Suprapubic skin (tissue), 4 donors: ENCODE measurements at regions not wholly inside any gene's neighbourhood (a gene's known extent, or its start where the extent isn't known, plus 50 kb on each side); places are given as distances from the start of the nearest gene placed in this dataset.

Experiments used
- EP300 ChIP-seq: sonication (generic); formaldehyde crosslinking; IDR thresholded peaks from one replicate; pipeline ENCODE4 v1.6.1; 2017; ENCODE audit warnings: antibody characterized with exemption
- POLR2A ChIP-seq, 2 donors: fragments of 450-650 bp; IDR thresholded peaks; one replicate each; pipeline ENCODE4 v1.6.1; 2017; ENCODE audit warnings: antibody characterized with exemption in 2 of 2, mild to moderate bottlenecking in 2 of 2, moderate library complexity in 2 of 2
- POLR2AphosphoS5 ChIP-seq, 3 donors: sonication (generic); formaldehyde crosslinking; IDR thresholded peaks; one replicate each; pipeline ENCODE4 v1.6.1; 2017; ENCODE audit warnings: antibody characterized with exemption in 3 of 3
- TF ChIP-seq, protein P1 (sequence below), 2 donors: fragments of 200-600 bp in 1 of 2; fragments of 450-650 bp in 1 of 2; sonication (generic) in 1 of 2; IDR thresholded peaks; one replicate each; pipeline ENCODE4 v1.5.1; 2016 to 2019; ENCODE audit warnings: antibody characterized with exemption in 2 of 2, mild to moderate bottlenecking in 1 of 2, moderate library complexity in 1 of 2

DNA sequence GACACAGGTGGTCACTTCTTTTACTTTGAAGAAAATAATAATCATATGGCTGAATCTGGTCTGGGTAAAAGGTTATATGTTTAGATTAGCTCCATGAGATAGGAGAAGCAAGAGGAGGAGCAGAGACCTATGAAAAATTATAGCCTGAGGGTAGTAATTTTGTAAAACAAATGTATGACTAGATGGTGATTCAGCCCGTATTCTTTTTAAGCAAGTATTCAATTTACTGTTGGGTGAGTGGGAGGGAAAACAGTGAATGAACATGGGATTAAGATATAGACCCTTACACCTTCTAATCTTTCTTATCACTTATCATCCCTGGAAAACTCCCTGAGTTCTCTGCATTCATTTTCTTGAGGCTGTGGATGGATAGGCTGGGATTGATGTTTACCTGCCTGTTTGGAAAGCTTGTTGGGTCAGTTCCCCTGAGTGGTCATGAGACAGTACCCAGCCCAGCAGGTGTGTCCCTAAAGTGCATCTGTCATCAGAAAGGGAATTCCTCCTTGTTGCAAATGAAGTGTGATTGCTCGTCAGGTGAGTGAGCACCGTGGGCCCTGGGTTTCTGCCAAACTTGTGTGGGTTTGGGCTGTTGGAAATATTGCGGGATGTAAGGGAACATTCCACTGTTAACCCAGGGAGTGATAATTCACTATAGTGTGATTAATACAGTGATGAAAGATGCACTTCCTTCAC lies 101.2 kb upstream of the GDNF start:
- TF ChIP-seq, protein P1, sequence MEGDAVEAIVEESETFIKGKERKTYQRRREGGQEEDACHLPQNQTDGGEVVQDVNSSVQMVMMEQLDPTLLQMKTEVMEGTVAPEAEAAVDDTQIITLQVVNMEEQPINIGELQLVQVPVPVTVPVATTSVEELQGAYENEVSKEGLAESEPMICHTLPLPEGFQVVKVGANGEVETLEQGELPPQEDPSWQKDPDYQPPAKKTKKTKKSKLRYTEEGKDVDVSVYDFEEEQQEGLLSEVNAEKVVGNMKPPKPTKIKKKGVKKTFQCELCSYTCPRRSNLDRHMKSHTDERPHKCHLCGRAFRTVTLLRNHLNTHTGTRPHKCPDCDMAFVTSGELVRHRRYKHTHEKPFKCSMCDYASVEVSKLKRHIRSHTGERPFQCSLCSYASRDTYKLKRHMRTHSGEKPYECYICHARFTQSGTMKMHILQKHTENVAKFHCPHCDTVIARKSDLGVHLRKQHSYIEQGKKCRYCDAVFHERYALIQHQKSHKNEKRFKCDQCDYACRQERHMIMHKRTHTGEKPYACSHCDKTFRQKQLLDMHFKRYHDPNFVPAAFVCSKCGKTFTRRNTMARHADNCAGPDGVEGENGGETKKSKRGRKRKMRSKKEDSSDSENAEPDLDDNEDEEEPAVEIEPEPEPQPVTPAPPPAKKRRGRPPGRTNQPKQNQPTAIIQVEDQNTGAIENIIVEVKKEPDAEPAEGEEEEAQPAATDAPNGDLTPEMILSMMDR (IDR thresholded peaks at IDR 0.05) = no peak
- TF ChIP-seq POLR2A (IDR thresholded peaks at IDR 0.05) = no peak
- no peak for TF ChIP-seq EP300
- no peak for TF ChIP-seq POLR2AphosphoS5 (IDR thresholded peaks at IDR 0.05)
